Right renal cortex interstitium (tissue), 3 donors: ENCODE measurements at regions not wholly inside any gene's neighbourhood (a gene's known extent, or its start where the extent isn't known, plus 50 kb on each side); places are given as distances from the start of the nearest gene placed in this dataset.
"Not testable (repeated sequence)": the region's sequence is repeated elsewhere in the genome, so short reads cannot be mapped to it uniquely, and the experiment has no call there.

Experiments used
- DNase-seq, 3 donors: peaks; one replicate each; pipeline ENCODE4 v3.0.0-alpha.2; 2013; ENCODE audit warnings: low read depth in 3 of 3, low spot score in 2 of 3

- DNase-seq = no peak
Observed at GRCh38 chr2:234701841-234702240, 205.0 kb upstream of the ARL4C start.

GRCh38 chr2:234701421-234701820 is 204.5 kb upstream of the ARL4C start:
- DNase-seq = no peak

GRCh38 chr2:234699456-234699855 is 202.6 kb upstream of the ARL4C start:
- DNase-seq = no peak

- DNase-seq = not testable (repeated sequence)
Observed at GRCh38 chr2:234697300-234697876, 200.5 kb upstream of the ARL4C start.

GRCh38 chr2:234695981-234696380 is 199.1 kb upstream of the ARL4C start:
- no peak for DNase-seq

- DNase-seq = no peak
Observed at GRCh38 chr2:234694244-234695013, 197.5 kb upstream of the ARL4C start.

GRCh38 chr2:234693681-234694190 is 196.9 kb upstream of the ARL4C start:
- DNase-seq = not testable (repeated sequence)

GRCh38 chr2:234693191-234693590 is 196.3 kb upstream of the ARL4C start:
- DNase-seq = not testable (repeated sequence)

- DNase-seq = no peak
Observed at GRCh38 chr2:234691968-234692955, 195.4 kb upstream of the ARL4C start.

- no peak for DNase-seq
Observed at GRCh38 chr2:234691214-234691575, 194.3 kb upstream of the ARL4C start.

GRCh38 chr2:234690569-234691213 is 193.8 kb upstream of the ARL4C start:
- no peak for DNase-seq

GRCh38 chr2:234689911-234690379 is 193.1 kb upstream of the ARL4C start:
- no peak for DNase-seq

- no peak for DNase-seq
Observed at GRCh38 chr2:234687718-234688475, 191.0 kb upstream of the ARL4C start.

GRCh38 chr2:234686088-234686890 is 189.4 kb upstream of the ARL4C start:
- DNase-seq = no peak

GRCh38 chr2:234684466-234684865 is 187.6 kb upstream of the ARL4C start:
- DNase-seq = no peak

GRCh38 chr2:234683950-234684349 is 187.1 kb upstream of the ARL4C start:
- DNase-seq = no peak

GRCh38 chr2:234682492-234683228 is 185.8 kb upstream of the ARL4C start:
- no peak for DNase-seq
